ENCODE measurements at regions not wholly inside any gene's neighbourhood (a gene's known extent, or its start where the extent isn't known, plus 50 kb on each side); places are given as distances from the start of the nearest gene placed in this dataset.

GRCh38 chr3:55157731-55158130 is 229.9 kb upstream of the LRTM1 start:
- Mint-ChIP-seq H3K4me1 (peaks cover 6% of the 10 kb centered on the region), H3K27ac (no peak overlapping the region), H3K36me3 (no peaks in the 10 kb centered on the region), H3K27me3 (ENCODE audit: low read depth) (no peaks in the 10 kb centered on the region), H3K4me3 (no peak overlapping the region), H3K9me3 (no peaks in the 10 kb centered on the region)
- ATAC-seq (no peak), DNase-seq (ENCODE audit: low spot score) (no peak)
- CTCF ChIA-PET: no interaction called here
- TF ChIP-seq ZBTB43 (CRISPR knock-in tag; IDR thresholded peaks at IDR 0.05) (no peak), GABPB1 (CRISPR knock-in tag; IDR thresholded peaks at IDR 0.05) (no peak)
- POLR2A ChIA-PET: no interaction called here

GRCh38 chr3:55156851-55157650 is 229.2 kb upstream of the LRTM1 start:
- H3K4me3 Mint-ChIP-seq: no peak overlapping the region
- H3K9me3 Mint-ChIP-seq: no peaks in the 10 kb centered on the region
- no peaks in the 10 kb centered on the region for H3K27me3 Mint-ChIP-seq (ENCODE audit: low read depth)
- DNase-seq (ENCODE audit: low spot score): no peak
- H3K36me3 Mint-ChIP-seq: no peaks in the 10 kb centered on the region
- POLR2A ChIA-PET: no interaction called here
- CTCF ChIA-PET: no interaction called here
- TF ChIP-seq TEAD4 (CRISPR knock-in tag; IDR thresholded peaks at IDR 0.05): no peak
- TF ChIP-seq ZBTB43 (CRISPR knock-in tag; IDR thresholded peaks at IDR 0.05): no peak
- TF ChIP-seq PRDM15 (CRISPR knock-in tag; IDR thresholded peaks at IDR 0.05): no peak
- no peak for ATAC-seq
- H3K27ac Mint-ChIP-seq: no peak overlapping the region
- peaks cover 6% of the 10 kb centered on the region for H3K4me1 Mint-ChIP-seq

- Mint-ChIP-seq H3K27ac (no peak overlapping the region), H3K27me3 (ENCODE audit: low read depth) (no peaks in the 10 kb centered on the region; the same call in 1 of the 2 replicates), H3K9me3 (no peaks in the 10 kb centered on the region; the same call in 1 of the 2 replicates), H3K36me3 (no peaks in the 10 kb centered on the region), H3K4me3 (no peak overlapping the region), H3K4me1 (no peaks in the 10 kb centered on the region)
- ATAC-seq (no peak), DNase-seq (ENCODE audit: low spot score) (no peak)
- CTCF ChIA-PET: interaction anchor here (0.9 to 1.3 kb wide), 2 partner anchors 258 to 317 kb away, joined by 3 to 4 read pairs; no protein-coding TSS in a partner anchor
- POLR2A ChIA-PET: no interaction called here
- TF ChIP-seq PREB (CRISPR knock-in tag; IDR thresholded peaks at IDR 0.05; ENCODE audit: borderline replicate concordance) (no peak), KAT7 (CRISPR knock-in tag; IDR thresholded peaks at IDR 0.05; ENCODE audit: borderline replicate concordance) (no peak), ZNF512 (CRISPR knock-in tag; IDR thresholded peaks at IDR 0.05; ENCODE audit: borderline replicate concordance) (no peak), MXD4 (CRISPR knock-in tag; IDR thresholded peaks at IDR 0.05; ENCODE audit: borderline replicate concordance) (no peak), ZNF532 (CRISPR knock-in tag; IDR thresholded peaks at IDR 0.05; ENCODE audit: borderline replicate concordance) (no peak), SMAD4 (CRISPR knock-in tag; IDR thresholded peaks at IDR 0.05) (no peak), ZNF423 (CRISPR knock-in tag; IDR thresholded peaks at IDR 0.05) (no peak), OVOL2 (CRISPR knock-in tag; IDR thresholded peaks at IDR 0.05; ENCODE audit: borderline replicate concordance) (no peak), IRF2 (CRISPR knock-in tag; IDR thresholded peaks at IDR 0.05; ENCODE audit: borderline replicate concordance, low read depth) (no peak), FOXK1 (CRISPR knock-in tag; IDR thresholded peaks at IDR 0.05) (no peak), PRRX2 (CRISPR knock-in tag; IDR thresholded peaks at IDR 0.05) (no peak)
Measured at GRCh38 chr3:55147856-55148720, 220.2 kb upstream of the LRTM1 start.
